NCI-H1105 (cell line): ENCODE measurements at regions not wholly inside any gene's neighbourhood (a gene's known extent, or its start where the extent isn't known, plus 50 kb on each side); places are given as distances from the start of the nearest gene placed in this dataset.
A peak's percentile ranks its signal among the peaks of the same experiment; 100 is the strongest.
"Not testable (repeated sequence)": the region's sequence is repeated elsewhere in the genome, so short reads cannot be mapped to it uniquely, and the experiment has no call there.

Experiments
- DNase-seq: peaks from one replicate; lab custom pipeline; 2025; lab: John Stamatoyannopoulos, UW

GRCh38 chr17:47066841-47067682 is 88.0 kb upstream of the RPRML start:
- DNase-seq: peak; percentile 77

DNA sequence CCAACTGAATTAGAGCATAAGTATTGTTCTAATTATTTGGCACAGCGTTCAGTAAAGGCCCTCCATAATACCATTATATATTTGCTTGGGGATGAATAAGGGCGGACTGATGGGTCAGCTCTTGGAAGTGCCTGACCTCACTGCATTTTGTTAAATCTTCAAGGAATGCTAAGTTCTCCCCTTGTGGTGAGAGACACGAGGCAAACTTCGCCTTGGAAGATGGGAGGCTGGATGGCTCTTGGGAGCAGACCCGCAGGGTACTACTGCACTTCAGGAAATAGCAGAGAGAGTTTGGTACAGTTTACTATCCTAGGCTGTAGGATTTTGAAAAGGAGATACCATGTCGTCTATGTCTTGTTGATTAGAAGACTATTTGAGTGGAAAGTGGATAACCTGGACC is 87.0 kb upstream of the RPRML start:
- DNase-seq: no peak

DNA sequence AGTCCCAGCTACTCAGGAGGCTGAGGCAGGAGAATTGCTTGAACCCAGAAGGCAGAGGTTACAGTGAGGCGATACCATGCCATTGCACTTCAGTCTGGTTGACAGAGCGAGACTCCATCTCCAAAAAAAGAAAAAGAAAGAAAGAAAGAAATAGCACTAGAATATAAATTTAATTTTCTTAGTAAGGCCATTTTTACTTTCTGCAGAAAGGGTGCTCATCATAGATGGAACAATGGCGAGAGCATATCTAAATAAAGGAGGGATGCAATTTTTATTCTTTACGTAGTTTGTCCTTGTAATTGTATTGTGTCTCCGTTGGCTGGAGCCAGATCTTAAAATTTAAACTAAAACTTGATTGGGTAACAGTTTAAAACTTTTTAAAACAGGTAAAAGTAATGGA is 85.6 kb upstream of the RPRML start:
- no peak for DNase-seq

DNA sequence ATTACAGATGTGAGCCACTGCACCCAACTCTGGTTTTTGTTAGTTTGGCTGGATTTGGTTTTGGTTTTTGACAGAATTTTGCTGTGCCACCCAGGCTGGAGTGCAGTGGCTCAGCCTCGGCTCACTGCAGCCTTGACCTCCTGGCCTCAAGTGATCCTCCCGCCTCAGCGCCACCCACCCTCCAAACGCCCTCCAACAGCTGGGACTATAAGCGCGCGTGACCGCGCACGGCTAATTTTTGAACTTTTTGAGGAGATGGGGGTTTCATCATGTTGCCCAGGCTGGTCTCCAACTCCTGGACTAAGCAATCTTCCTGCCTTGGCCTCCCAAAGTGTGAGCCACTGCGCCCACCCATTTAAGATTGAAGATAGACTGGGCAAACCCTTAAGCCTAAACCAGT is 84.4 kb upstream of the RPRML start:
- no peak for DNase-seq

DNA sequence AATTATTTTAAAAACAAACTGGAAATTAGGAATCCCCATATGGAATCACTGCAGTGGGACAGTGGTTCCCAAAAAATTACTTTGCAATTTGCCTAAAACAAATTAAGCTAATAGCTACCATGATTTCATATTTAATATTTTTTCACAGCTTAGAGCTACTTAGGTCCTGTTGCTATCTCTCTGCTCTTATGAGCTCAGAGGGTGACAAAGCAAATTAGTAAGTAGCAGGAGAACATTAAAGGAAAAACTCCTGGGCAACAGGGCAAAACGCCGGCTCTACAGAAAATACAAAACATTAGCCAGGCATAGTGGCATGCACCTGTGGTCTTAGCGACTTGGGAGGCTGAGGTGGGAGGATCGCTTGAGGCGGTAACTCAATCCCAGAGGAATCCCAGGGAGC is 83.8 kb upstream of the RPRML start:
- DNase-seq: not testable (repeated sequence)

- DNase-seq: not testable (repeated sequence)
Observed at GRCh38 chr17:47060005-47060404, 81.0 kb upstream of the RPRML start.

DNA sequence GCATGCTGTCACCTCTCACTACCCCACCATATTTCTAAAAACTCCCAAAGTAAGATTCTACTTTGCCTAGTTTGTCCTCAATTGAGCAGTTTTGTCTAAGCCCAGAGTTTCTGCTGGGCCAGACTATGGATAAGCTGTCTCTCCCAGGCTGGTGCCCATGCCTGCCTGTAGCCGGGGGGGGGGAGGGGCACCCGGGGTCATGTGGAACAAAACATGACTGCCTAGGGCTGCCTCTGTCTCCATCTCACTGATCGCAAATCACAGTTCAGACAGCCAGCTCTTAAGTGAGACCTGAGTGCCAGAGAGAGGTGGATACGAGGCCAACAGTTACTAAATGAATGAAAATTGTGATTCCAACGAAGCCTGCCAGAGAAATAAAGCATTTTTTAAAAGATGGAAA is 78.8 kb upstream of the RPRML start:
- DNase-seq: no peak

- not testable (repeated sequence) for DNase-seq
Observed at GRCh38 chr17:47057279-47057678, 78.2 kb upstream of the RPRML start.

GRCh38 chr17:47056687-47057086 is 77.6 kb upstream of the RPRML start:
- not testable (repeated sequence) for DNase-seq
